ENCODE measurements at regions not wholly inside any gene's neighbourhood (a gene's known extent, or its start where the extent isn't known, plus 50 kb on each side); places are given as distances from the start of the nearest gene placed in this dataset.

DNA sequence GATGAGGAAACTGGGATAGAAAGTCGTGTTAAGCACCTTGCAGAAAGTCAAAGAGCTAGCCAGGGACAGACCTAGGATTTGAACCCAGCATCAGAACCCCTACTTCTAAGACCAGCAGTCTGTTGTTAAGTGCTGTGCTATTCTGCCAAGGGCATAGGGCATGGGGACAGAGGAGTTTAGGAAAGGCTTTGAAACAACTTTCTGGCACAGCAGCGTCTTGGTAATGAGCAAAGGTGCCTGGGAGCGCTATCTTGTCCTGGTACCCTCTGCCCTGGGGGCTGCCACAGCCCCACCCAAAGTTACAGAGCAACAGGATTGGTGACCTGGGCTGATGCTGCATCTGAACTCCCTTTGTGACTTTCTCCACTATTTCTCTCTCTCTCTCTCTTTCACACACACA, 1108.1 kb downstream of the BCL11B start:
- Histone ChIP-seq H3K79me1 (ENCODE audit: low read depth in 1 of 2, low read length in 2 of 2) (no peaks in the 10 kb centered on the region), H2AK9ac (replicated peaks; ENCODE audit: low read depth, low read length, poor library complexity) (no peak overlapping the region), H2BK15ac (ENCODE audit: low read depth, low read length) (no peak overlapping the region), H3K27ac (ENCODE audit: insufficient read depth, low read length) (no peak overlapping the region), H3K14ac (replicated peaks; ENCODE audit: low read depth, low read length) (no peak overlapping the region), H4K91ac (ENCODE audit: insufficient read depth, low read depth, low read length) (no peak overlapping the region), H4K20me1 (ENCODE audit: insufficient read depth, low read length) (no peaks in the 10 kb centered on the region), H3K9ac (ENCODE audit: low read depth, low read length) (no peak overlapping the region), H3K4me1 (ENCODE audit: control insufficient read depth, insufficient read depth, low read length) (no peaks in the 10 kb centered on the region), H3K23ac (ENCODE audit: low read depth, low read length) (no peak overlapping the region), H3K9me3 (ENCODE audit: control insufficient read depth, insufficient read depth, low read length) (peaks cover 36% of the 10 kb centered on the region), H4K5ac (ENCODE audit: low read depth, low read length) (no peak overlapping the region), H2AFZ (replicated peaks; ENCODE audit: low read length, poor library complexity) (no peak overlapping the region), H2BK5ac (ENCODE audit: low read depth, low read length, poor library complexity, severe bottlenecking) (no peak overlapping the region), H3K18ac (ENCODE audit: low read depth, low read length) (no peak overlapping the region), H3K56ac (ENCODE audit: extremely low read depth, insufficient read depth, low read length) (no peak overlapping the region), H3K36me3 (ENCODE audit: control insufficient read depth, insufficient read depth, low read length) (no peaks in the 10 kb centered on the region), H2BK120ac (ENCODE audit: low read depth, low read length) (no peak overlapping the region), H2AK5ac (ENCODE audit: low read depth, low read length) (no peak overlapping the region), H3K9me1 (ENCODE audit: insufficient read depth, low read length) (no peaks in the 10 kb centered on the region), H3K4me2 (ENCODE audit: low read depth, low read length) (no peak overlapping the region), H3K27me3 (ENCODE audit: control insufficient read depth, insufficient read depth, low read length) (no peaks in the 10 kb centered on the region), H4K8ac (ENCODE audit: low read depth in 2 of 2, low read length in 2 of 2) (no peak overlapping the region), H2BK20ac (ENCODE audit: low read depth, low read length) (no peak overlapping the region), H3K4me3 (ENCODE audit: insufficient read depth, low read depth, low read length) (no peak overlapping the region), H3K4ac (ENCODE audit: low read depth, low read length) (no peak overlapping the region)
- BruUV-seq (replicated peaks): no TSS peak
- CTCF ChIA-PET: no interaction called here
- TF ChIP-seq BHLHE40 (IDR thresholded peaks at IDR 0.05; ENCODE audit: low read depth, low read length): no peak
- TF ChIP-seq, protein P1, sequence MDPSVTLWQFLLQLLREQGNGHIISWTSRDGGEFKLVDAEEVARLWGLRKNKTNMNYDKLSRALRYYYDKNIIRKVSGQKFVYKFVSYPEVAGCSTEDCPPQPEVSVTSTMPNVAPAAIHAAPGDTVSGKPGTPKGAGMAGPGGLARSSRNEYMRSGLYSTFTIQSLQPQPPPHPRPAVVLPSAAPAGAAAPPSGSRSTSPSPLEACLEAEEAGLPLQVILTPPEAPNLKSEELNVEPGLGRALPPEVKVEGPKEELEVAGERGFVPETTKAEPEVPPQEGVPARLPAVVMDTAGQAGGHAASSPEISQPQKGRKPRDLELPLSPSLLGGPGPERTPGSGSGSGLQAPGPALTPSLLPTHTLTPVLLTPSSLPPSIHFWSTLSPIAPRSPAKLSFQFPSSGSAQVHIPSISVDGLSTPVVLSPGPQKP (IDR thresholded peaks at IDR 0.05; ENCODE audit: borderline replicate concordance, low read depth, low read length): no peak
- TF ChIP-seq FOS (IDR thresholded peaks at IDR 0.05; ENCODE audit: low read depth, low read length): no peak
- TF ChIP-seq MXI1 (IDR thresholded peaks at IDR 0.05; ENCODE audit: borderline replicate concordance, low read depth, low read length): no peak
- TF ChIP-seq RFX5 (IDR thresholded peaks at IDR 0.05; ENCODE audit: low read depth, low read length): no peak
- TF ChIP-seq MAZ (IDR thresholded peaks at IDR 0.05; ENCODE audit: borderline replicate concordance, low read depth, low read length): no peak
- TF ChIP-seq POLR2A (IDR thresholded peaks at IDR 0.05; ENCODE audit: low read depth, low read length): no peak
- TF ChIP-seq, protein P2, sequence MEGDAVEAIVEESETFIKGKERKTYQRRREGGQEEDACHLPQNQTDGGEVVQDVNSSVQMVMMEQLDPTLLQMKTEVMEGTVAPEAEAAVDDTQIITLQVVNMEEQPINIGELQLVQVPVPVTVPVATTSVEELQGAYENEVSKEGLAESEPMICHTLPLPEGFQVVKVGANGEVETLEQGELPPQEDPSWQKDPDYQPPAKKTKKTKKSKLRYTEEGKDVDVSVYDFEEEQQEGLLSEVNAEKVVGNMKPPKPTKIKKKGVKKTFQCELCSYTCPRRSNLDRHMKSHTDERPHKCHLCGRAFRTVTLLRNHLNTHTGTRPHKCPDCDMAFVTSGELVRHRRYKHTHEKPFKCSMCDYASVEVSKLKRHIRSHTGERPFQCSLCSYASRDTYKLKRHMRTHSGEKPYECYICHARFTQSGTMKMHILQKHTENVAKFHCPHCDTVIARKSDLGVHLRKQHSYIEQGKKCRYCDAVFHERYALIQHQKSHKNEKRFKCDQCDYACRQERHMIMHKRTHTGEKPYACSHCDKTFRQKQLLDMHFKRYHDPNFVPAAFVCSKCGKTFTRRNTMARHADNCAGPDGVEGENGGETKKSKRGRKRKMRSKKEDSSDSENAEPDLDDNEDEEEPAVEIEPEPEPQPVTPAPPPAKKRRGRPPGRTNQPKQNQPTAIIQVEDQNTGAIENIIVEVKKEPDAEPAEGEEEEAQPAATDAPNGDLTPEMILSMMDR (conservative IDR thresholded peaks at IDR 0.05; ENCODE audit: low read depth, low read length): no peak
- TF ChIP-seq SMC3 (IDR thresholded peaks at IDR 0.05; ENCODE audit: low read depth, low read length): no peak
- no peak for TF ChIP-seq NFE2L2 (IDR thresholded peaks at IDR 0.05; ENCODE audit: low read depth, low read length)
- TF ChIP-seq RCOR1 (IDR thresholded peaks at IDR 0.05; ENCODE audit: insufficient replicate concordance, low read length): no peak
- TF ChIP-seq, protein P3, sequence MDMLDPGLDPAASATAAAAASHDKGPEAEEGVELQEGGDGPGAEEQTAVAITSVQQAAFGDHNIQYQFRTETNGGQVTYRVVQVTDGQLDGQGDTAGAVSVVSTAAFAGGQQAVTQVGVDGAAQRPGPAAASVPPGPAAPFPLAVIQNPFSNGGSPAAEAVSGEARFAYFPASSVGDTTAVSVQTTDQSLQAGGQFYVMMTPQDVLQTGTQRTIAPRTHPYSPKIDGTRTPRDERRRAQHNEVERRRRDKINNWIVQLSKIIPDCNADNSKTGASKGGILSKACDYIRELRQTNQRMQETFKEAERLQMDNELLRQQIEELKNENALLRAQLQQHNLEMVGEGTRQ (IDR thresholded peaks at IDR 0.05; ENCODE audit: low read depth, low read length): no peak
- TF ChIP-seq MAFK (IDR thresholded peaks at IDR 0.05; ENCODE audit: low read depth, low read length): no peak
- no peak for TF ChIP-seq RAD21 (IDR thresholded peaks at IDR 0.05; ENCODE audit: low read length)
- WGBS, 2 experiments (ENCODE audit: extremely low coverage in 2 of 2, insufficient read length in 1 of 2): 30% methylated on average over 2 of the region's 3 CpGs; no CpG with 5 or more reads in 1 of the 2 experiments
- DNase-seq: no peak
- in situ Hi-C loops (cut with MboI; ENCODE audit: low sequenced_read_pairs): no loop called here
- POLR2A ChIA-PET (ENCODE audit: unreplicated experiment): no interaction called here
- dilution Hi-C loops (cut with HindIII; ENCODE audit: low sequenced_read_pairs, unreplicated experiment): no loop called here
- intact Hi-C loops (cut with micrococcal nuclease): no loop called here
- no peak for ATAC-seq (ENCODE audit: low read depth)

Data from IMR-90 (cell line).